GM06990 (cell line): ENCODE measurements at regions not wholly inside any gene's neighbourhood (a gene's known extent, or its start where the extent isn't known, plus 50 kb on each side); places are given as distances from the start of the nearest gene placed in this dataset.
"Not testable (repeated sequence)": the region's sequence is repeated elsewhere in the genome, so short reads cannot be mapped to it uniquely, and the experiment has no call there.

Experiments used
- DNase-seq: peaks from one replicate; pipeline ENCODE4 v3.0.0-alpha.2; 2011; ENCODE audit not compliant: insufficient read length; ENCODE audit errors: extremely low read depth
- H3K27me3 ChIP-seq: replicated peaks from 2 replicates; pipeline ENCODE4 v1.6.0; 2011; ENCODE audit warnings: low read length; ENCODE audit not compliant: control insufficient read depth, insufficient read depth
- H3K36me3 ChIP-seq: 2 replicates; pipeline ENCODE4 v1.5.1; 2011; ENCODE audit warnings: low read length; ENCODE audit not compliant: control insufficient read depth, insufficient read depth
- H3K4me3 ChIP-seq: replicated peaks from 2 replicates; pipeline ENCODE4 v1.5.1; 2011; ENCODE audit warnings: low read depth, mild to moderate bottlenecking, control low read depth, low read length
- TF ChIP-seq, protein P1 (sequence below): IDR thresholded peaks from 2 replicates; pipeline ENCODE4 v1.5.1; 2011; ENCODE audit warnings: low read length, control low read depth, mild to moderate bottlenecking, inconsistent platforms; ENCODE audit not compliant: insufficient read depth, poor library complexity, severe bottlenecking

DNA sequence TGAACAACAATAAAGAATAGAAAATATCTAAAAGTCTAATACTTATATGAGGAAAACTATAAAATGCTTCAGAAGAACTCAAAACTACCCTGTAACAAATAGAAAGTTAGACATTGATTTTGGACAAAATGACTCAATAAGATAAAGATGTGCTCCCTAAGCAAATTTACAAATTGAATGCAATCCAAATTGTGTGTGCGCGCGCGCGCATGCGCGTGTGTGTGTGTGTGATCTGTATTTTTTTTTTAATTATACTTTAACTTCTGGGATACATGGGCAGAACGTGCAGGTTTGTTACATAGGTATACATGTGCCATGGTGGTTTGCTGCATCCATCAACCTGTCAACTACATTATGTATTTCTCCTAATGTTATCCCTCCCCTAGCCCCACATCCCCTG is 320.8 kb upstream of the INTU start:
- Histone ChIP-seq H3K27me3 (no peaks in the 10 kb centered on the region), H3K36me3 (no peaks in the 10 kb centered on the region), H3K4me3 (no peak overlapping the region)
- DNase-seq: no peak
- TF ChIP-seq, protein P1, sequence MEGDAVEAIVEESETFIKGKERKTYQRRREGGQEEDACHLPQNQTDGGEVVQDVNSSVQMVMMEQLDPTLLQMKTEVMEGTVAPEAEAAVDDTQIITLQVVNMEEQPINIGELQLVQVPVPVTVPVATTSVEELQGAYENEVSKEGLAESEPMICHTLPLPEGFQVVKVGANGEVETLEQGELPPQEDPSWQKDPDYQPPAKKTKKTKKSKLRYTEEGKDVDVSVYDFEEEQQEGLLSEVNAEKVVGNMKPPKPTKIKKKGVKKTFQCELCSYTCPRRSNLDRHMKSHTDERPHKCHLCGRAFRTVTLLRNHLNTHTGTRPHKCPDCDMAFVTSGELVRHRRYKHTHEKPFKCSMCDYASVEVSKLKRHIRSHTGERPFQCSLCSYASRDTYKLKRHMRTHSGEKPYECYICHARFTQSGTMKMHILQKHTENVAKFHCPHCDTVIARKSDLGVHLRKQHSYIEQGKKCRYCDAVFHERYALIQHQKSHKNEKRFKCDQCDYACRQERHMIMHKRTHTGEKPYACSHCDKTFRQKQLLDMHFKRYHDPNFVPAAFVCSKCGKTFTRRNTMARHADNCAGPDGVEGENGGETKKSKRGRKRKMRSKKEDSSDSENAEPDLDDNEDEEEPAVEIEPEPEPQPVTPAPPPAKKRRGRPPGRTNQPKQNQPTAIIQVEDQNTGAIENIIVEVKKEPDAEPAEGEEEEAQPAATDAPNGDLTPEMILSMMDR: no peak

DNA sequence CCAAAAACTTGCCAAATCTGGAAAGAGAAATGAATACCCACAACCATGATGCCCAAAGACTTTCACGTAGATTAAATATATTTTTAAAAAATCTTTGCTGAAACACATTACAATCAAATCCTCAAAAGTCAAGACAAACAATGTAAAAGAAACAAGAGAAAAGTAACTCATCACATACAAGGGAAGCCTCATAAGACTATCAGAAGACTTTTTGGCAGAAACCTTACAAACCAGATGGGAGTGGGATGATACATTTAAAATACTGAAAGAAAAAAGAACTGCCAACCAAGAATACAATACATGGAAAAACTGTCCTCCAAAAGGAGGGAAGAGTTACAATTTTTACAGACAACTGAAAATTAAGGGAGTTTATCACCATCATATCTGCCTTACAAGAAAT is 319.0 kb upstream of the INTU start:
- TF ChIP-seq, protein P1: no peak
- Histone ChIP-seq H3K27me3 (no peaks in the 10 kb centered on the region), H3K4me3 (no peak overlapping the region), H3K36me3 (no peaks in the 10 kb centered on the region)
- no peak for DNase-seq

DNA sequence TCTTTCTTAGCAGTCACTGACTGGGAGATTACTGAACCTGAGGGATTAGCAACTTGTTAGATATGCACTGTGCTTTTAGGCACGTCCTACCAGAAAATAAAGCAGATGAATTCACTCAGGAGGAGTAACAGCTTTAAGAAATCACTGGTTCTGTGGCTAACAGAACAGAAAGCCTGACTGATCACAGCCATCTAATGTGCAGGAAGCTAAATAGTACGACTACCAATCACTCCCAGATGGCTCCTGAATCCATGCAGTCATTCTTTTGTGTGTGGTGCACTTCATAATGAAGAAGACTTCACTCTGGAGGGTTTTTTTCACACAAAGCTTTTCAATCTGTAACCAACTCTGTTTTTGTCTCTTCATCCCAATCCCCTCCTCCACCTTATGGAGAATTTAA is 305.3 kb upstream of the INTU start:
- no peaks in the 10 kb centered on the region for H3K27me3 ChIP-seq
- DNase-seq: no peak
- TF ChIP-seq, protein P1: no peak
- no peaks in the 10 kb centered on the region for H3K36me3 ChIP-seq
- H3K4me3 ChIP-seq: no peak overlapping the region

DNA sequence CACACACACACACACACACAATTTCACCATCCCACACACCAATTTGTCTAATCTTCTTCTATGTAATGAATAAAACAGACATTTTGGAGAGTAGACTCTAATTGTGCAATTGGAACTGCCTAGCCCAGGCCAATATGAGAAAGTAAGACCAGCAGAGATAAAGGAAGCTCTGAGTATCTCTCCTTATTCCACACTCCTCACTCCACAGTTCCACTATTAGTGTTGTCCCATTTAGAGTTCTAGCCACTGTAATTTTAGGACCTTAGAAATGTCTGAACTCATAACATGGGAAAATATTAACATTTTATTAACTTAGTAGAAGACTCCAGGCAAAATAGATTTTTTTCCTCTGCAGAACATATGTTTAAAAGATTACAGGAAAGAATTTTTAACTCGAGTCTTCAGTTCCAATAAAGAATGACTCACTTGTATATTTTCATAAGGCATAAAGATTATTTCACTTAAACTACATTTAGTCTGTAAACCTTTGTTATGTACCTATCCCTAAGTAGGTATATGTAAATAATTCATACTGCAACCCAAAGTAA is 297.6 kb upstream of the INTU start:
- Histone ChIP-seq H3K27me3 (no peaks in the 10 kb centered on the region), H3K4me3 (no peak overlapping the region), H3K36me3 (no peaks in the 10 kb centered on the region)
- DNase-seq: no peak
- TF ChIP-seq, protein P1: no peak

DNA sequence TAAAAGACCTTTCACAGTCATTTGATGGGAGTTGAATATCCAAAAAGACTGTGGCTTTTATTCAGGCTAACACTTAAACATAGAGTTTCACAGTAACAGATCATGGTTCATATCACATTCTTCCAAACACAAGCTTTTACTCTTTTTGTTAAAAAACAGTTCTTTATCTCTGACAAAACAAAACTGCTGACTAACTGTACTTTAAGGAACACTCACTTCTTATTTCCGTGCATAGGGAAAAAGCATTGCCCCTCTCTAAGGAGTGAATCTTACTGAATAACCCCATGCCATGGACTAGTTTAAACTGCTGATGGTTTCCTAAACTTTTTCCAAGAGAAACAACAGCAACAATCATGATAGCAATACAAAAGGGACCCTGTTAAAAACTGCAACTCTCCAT is 297.0 kb upstream of the INTU start:
- H3K27me3 ChIP-seq: no peaks in the 10 kb centered on the region
- no peaks in the 10 kb centered on the region for H3K36me3 ChIP-seq
- no peak for DNase-seq
- TF ChIP-seq, protein P1: no peak
- H3K4me3 ChIP-seq: no peak overlapping the region

DNA sequence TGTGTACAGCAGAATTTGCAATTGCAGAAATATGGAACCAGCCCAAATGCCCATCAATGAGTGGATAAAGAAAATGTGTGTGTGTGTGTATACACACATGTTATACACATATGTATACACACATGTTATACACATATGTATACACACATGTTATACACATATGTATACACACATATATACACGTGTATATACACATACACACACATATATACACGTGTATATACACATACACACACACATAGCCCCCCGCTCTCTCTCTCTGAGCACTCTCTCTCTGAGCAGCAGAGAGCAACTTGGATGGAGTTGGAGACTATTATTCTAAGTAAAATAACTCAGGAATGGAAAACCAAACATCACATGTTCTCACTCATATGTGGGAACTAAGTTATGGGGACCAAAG is 289.6 kb upstream of the INTU start:
- DNase-seq, H3K4me3 ChIP-seq, H3K27me3 ChIP-seq, H3K36me3 ChIP-seq: not testable (repeated sequence)
